KMS-11 (cell line): ENCODE measurements at regions not wholly inside any gene's neighbourhood (a gene's known extent, or its start where the extent isn't known, plus 50 kb on each side); places are given as distances from the start of the nearest gene placed in this dataset.

Experiments used
- H2AFZ ChIP-seq: fragments of 200-600 bp; sonication (generic); 2 replicates; pipeline ENCODE4 v1.6.1; 2016; ENCODE audit warnings: antibody characterized with exemption, mixed run types, low read depth
- H3K27ac ChIP-seq: fragments of 200-600 bp; sonication (generic); 2 replicates; pipeline ENCODE4 v1.6.1; 2016; ENCODE audit warnings: mild to moderate bottlenecking, mixed run types
- H3K27me3 ChIP-seq: fragments of 200-600 bp; sonication (generic); 2 replicates; pipeline ENCODE4 v1.6.1; 2017; ENCODE audit warnings: mild to moderate bottlenecking, low read depth, mixed run types, moderate library complexity; ENCODE audit not compliant: insufficient read depth
- H3K36me3 ChIP-seq: fragments of 200-600 bp; sonication (generic); 2 replicates; pipeline ENCODE4 v1.6.1; 2017; ENCODE audit warnings: mild to moderate bottlenecking, mixed run types; ENCODE audit not compliant: insufficient read depth
- H3K4me1 ChIP-seq: fragments of 200-600 bp; sonication (generic); 2 replicates; pipeline ENCODE4 v1.6.1; 2016; ENCODE audit warnings: mild to moderate bottlenecking, low read depth, mixed run types; ENCODE audit not compliant: poor library complexity, severe bottlenecking
- H3K4me2 ChIP-seq: fragments of 200-600 bp; sonication (generic); 2 replicates; pipeline ENCODE4 v1.7.0; 2016; ENCODE audit warnings: mild to moderate bottlenecking, mixed run types
- H3K4me3 ChIP-seq: fragments of 200-600 bp; sonication (generic); IDR thresholded peaks from 2 replicates; pipeline ENCODE4 v1.6.1; 2017; ENCODE audit warnings: low read depth, low read length, mixed read lengths; ENCODE audit not compliant: insufficient read depth
- H3K79me2 ChIP-seq: fragments of 200-600 bp; sonication (generic); 2 replicates; pipeline ENCODE4 v1.6.1; 2016; ENCODE audit warnings: low read depth, mixed run types; ENCODE audit not compliant: insufficient read depth
- H3K9ac ChIP-seq: fragments of 200-600 bp; sonication (generic); 2 replicates; pipeline ENCODE4 v1.6.1; 2016; ENCODE audit warnings: mild to moderate bottlenecking, mixed run types
- H4K20me1 ChIP-seq: fragments of 200-600 bp; sonication (generic); 2 replicates; pipeline ENCODE4 v1.6.1; 2016; ENCODE audit warnings: mild to moderate bottlenecking, mixed run types; ENCODE audit not compliant: insufficient read depth
- TF ChIP-seq, protein P1 (sequence below): fragments of 200-600 bp; sonication (generic); conservative IDR thresholded peaks from 2 replicates; pipeline ENCODE4 v1.6.1; 2017; ENCODE audit warnings: low read depth, mild to moderate bottlenecking, antibody characterized with exemption, low read length, moderate library complexity, mixed read lengths

GRCh38 chr18:34287825-34288224, 63.1 kb upstream of the NOL4 start:
- no peaks in the 10 kb centered on the region for H3K79me2 ChIP-seq
- no peak overlapping the region for H3K27ac ChIP-seq
- no peaks in the 10 kb centered on the region for H3K36me3 ChIP-seq
- H3K4me1 ChIP-seq = no peaks in the 10 kb centered on the region
- H3K4me3 ChIP-seq = no peak overlapping the region
- no peaks in the 10 kb centered on the region for H3K27me3 ChIP-seq
- no peak overlapping the region for H3K9ac ChIP-seq
- H3K4me2 ChIP-seq = no peak overlapping the region
- TF ChIP-seq, protein P1, sequence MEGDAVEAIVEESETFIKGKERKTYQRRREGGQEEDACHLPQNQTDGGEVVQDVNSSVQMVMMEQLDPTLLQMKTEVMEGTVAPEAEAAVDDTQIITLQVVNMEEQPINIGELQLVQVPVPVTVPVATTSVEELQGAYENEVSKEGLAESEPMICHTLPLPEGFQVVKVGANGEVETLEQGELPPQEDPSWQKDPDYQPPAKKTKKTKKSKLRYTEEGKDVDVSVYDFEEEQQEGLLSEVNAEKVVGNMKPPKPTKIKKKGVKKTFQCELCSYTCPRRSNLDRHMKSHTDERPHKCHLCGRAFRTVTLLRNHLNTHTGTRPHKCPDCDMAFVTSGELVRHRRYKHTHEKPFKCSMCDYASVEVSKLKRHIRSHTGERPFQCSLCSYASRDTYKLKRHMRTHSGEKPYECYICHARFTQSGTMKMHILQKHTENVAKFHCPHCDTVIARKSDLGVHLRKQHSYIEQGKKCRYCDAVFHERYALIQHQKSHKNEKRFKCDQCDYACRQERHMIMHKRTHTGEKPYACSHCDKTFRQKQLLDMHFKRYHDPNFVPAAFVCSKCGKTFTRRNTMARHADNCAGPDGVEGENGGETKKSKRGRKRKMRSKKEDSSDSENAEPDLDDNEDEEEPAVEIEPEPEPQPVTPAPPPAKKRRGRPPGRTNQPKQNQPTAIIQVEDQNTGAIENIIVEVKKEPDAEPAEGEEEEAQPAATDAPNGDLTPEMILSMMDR = no peak
- H2AFZ ChIP-seq = no peak overlapping the region
- no peaks in the 10 kb centered on the region for H4K20me1 ChIP-seq

- H3K36me3 ChIP-seq = no peaks in the 10 kb centered on the region
- no peak overlapping the region for H3K4me2 ChIP-seq
- TF ChIP-seq, protein P1 = no peak
- no peaks in the 10 kb centered on the region for H3K4me1 ChIP-seq
- H3K4me3 ChIP-seq = no peak overlapping the region
- no peaks in the 10 kb centered on the region for H3K79me2 ChIP-seq
- no peaks in the 10 kb centered on the region for H3K27me3 ChIP-seq
- H3K27ac ChIP-seq = no peak overlapping the region
- no peak overlapping the region for H3K9ac ChIP-seq
- H2AFZ ChIP-seq = no peak overlapping the region
- H4K20me1 ChIP-seq = no peaks in the 10 kb centered on the region
These were observed 67.9 kb upstream of the NOL4 start for GRCh38 chr18:34292594-34292993.

GRCh38 chr18:34297287-34297686, 72.6 kb upstream of the NOL4 start:
- H3K4me2 ChIP-seq = no peak overlapping the region
- H2AFZ ChIP-seq = no peak overlapping the region
- no peak overlapping the region for H3K4me3 ChIP-seq
- no peak overlapping the region for H3K9ac ChIP-seq
- no peaks in the 10 kb centered on the region for H4K20me1 ChIP-seq
- no peaks in the 10 kb centered on the region for H3K36me3 ChIP-seq
- H3K27ac ChIP-seq = no peak overlapping the region
- H3K79me2 ChIP-seq = no peaks in the 10 kb centered on the region
- no peaks in the 10 kb centered on the region for H3K27me3 ChIP-seq
- H3K4me1 ChIP-seq = no peaks in the 10 kb centered on the region
- TF ChIP-seq, protein P1 = no peak

DNA sequence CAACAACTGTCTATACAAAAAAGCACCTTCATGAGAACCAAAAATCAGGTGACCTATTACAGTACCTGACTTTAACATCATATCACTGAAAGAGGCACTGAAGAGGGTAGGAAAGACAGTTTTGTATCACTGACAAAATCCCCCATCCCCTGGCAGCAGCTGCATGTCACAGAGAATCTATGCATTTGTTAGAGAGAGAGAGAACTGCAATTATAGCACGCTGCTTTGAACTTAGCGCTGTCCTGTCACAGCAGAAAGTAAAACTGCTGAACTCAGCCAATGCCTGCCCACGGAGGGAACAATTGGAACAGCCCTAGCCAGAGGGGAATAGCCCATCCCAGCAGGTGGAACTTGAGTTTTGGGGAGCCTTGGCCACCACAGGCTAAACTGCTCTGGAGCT, 75.1 kb upstream of the NOL4 start:
- no peaks in the 10 kb centered on the region for H3K27me3 ChIP-seq
- H4K20me1 ChIP-seq = no peaks in the 10 kb centered on the region
- no peak overlapping the region for H3K4me2 ChIP-seq
- H3K4me1 ChIP-seq = no peaks in the 10 kb centered on the region
- H3K79me2 ChIP-seq = no peaks in the 10 kb centered on the region
- H3K36me3 ChIP-seq = no peaks in the 10 kb centered on the region
- TF ChIP-seq, protein P1 = no peak
- no peak overlapping the region for H3K27ac ChIP-seq
- H3K4me3 ChIP-seq = no peak overlapping the region
- H2AFZ ChIP-seq = no peak overlapping the region
- H3K9ac ChIP-seq = no peak overlapping the region

GRCh38 chr18:34311468-34311867, 86.8 kb upstream of the NOL4 start:
- no peak overlapping the region for H3K9ac ChIP-seq
- no peaks in the 10 kb centered on the region for H3K79me2 ChIP-seq
- no peak overlapping the region for H3K4me2 ChIP-seq
- H4K20me1 ChIP-seq = no peaks in the 10 kb centered on the region
- no peaks in the 10 kb centered on the region for H3K36me3 ChIP-seq
- no peak overlapping the region for H3K27ac ChIP-seq
- H2AFZ ChIP-seq = no peak overlapping the region
- no peaks in the 10 kb centered on the region for H3K27me3 ChIP-seq
- H3K4me1 ChIP-seq = no peaks in the 10 kb centered on the region
- TF ChIP-seq, protein P1 = no peak
- H3K4me3 ChIP-seq = no peak overlapping the region
